OCI-LY1 (cell line): ENCODE measurements at regions not wholly inside any gene's neighbourhood (a gene's known extent, or its start where the extent isn't known, plus 50 kb on each side); places are given as distances from the start of the nearest gene placed in this dataset.

Experiments
- CTCF ChIP-seq: fragments of 200-600 bp; sonication (generic), shearing (Covaris generic); IDR thresholded peaks from 2 replicates; pipeline ENCODE4 v1.5.1; 2017; ENCODE audit warnings: mild to moderate bottlenecking, antibody characterized with exemption, low read length, moderate library complexity, mixed read lengths
- EZH2 ChIP-seq: fragments of 200-600 bp; sonication (generic), shearing (Covaris generic); IDR thresholded peaks from 2 replicates; pipeline ENCODE4 v1.8.0; 2017; ENCODE audit warnings: borderline replicate concordance, mixed run types, mild to moderate bottlenecking, antibody characterized with exemption, low read length, moderate library complexity, mixed read lengths

GRCh38 chr5:124302533-124302932 lies 443.9 kb downstream of the ZNF608 start:
- TF ChIP-seq CTCF: no peak
- TF ChIP-seq EZH2: no peak
